ENCODE measurements at regions not wholly inside any gene's neighbourhood (a gene's known extent, or its start where the extent isn't known, plus 50 kb on each side); places are given as distances from the start of the nearest gene placed in this dataset.

DNA sequence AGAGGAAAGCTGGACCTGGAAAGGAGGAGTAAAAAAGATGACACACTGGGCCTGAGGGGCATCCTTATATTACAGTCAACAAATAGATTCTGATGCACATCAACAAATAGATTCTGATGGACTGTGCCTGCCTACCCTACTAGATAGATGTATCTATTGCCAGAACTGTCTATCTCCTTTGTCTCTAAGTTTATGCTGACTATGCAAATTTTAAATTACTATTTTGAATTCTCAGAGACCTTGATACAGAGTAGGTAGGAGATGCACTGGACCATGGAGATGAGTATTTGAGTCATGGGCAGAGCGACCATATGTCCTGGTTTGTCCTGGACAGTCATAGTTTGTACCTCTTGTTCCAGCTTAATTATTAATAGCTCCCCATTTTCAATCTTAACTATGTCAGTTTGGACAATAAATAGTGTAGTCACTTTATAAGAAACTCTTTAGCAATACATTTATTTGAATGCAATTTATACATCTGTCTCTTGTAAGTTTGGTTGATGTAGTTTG is 247.9 kb upstream of the PPP1R2C start:
- TF ChIP-seq CTCF (conservative IDR thresholded peaks at IDR 0.05), result no peak
- TF ChIP-seq ZFX (IDR thresholded peaks at IDR 0.05), result no peak
